MCF 10A (cell line): ENCODE measurements at regions not wholly inside any gene's neighbourhood (a gene's known extent, or its start where the extent isn't known, plus 50 kb on each side); places are given as distances from the start of the nearest gene placed in this dataset.

ENCODE experiments used
- BruUV-seq: library from RNA; stranded (reverse); fragments of 400-500 nt; replicated peaks from 2 replicates; lab custom pipeline; 2021; lab: Mats Ljungman, UMichigan
- CTCF ChIA-PET: fragments of 300-600 bp; sonication (Branson Sonifier 250); formaldehyde crosslinking; extraction: SDS; loops from one replicate; lab custom pipeline; 2021; ENCODE audit warnings: antibody characterized with exemption, inconsistent platforms; lab: Yijun Ruan, JAX
- POLR2A ChIA-PET: fragments of 300-600, 350-650 bp; sonication (Branson Sonifier 250); formaldehyde crosslinking; extraction: SDS; loops from one replicate; lab custom pipeline; 2020; ENCODE audit warnings: antibody characterized with exemption, inconsistent platforms; lab: Yijun Ruan, JAX
- DNase-seq: peaks from one replicate; pipeline ENCODE4 v3.0.0-alpha.2; 2018; ENCODE audit not compliant: unreplicated experiment
- H3K27ac Mint-ChIP-seq: one replicate; pipeline ENCODE4 v1.8.0; 2022; ENCODE audit warnings: mild to moderate bottlenecking, low read depth, mixed read lengths; ENCODE audit not compliant: unreplicated experiment
- H3K27me3 Mint-ChIP-seq: one replicate; pipeline ENCODE4 v1.8.0; 2022; ENCODE audit warnings: mixed read lengths; ENCODE audit not compliant: insufficient read depth, unreplicated experiment
- H3K36me3 Mint-ChIP-seq: one replicate; pipeline ENCODE4 v1.8.0; 2022; ENCODE audit warnings: mild to moderate bottlenecking, moderate library complexity, mixed read lengths; ENCODE audit not compliant: insufficient read depth, unreplicated experiment
- H3K4me1 Mint-ChIP-seq: one replicate; pipeline ENCODE4 v1.8.0; 2022; ENCODE audit warnings: mixed read lengths; ENCODE audit not compliant: insufficient read depth, unreplicated experiment
- H3K4me3 Mint-ChIP-seq: one replicate; pipeline ENCODE4 v1.8.0; 2022; ENCODE audit warnings: mild to moderate bottlenecking, moderate library complexity, mixed read lengths; ENCODE audit not compliant: unreplicated experiment
- H3K9me3 Mint-ChIP-seq: one replicate; pipeline ENCODE4 v1.8.0; 2022; ENCODE audit warnings: mixed read lengths; ENCODE audit not compliant: unreplicated experiment
- CTCF ChIP-seq: fragments of 200-600 bp; IDR thresholded peaks from one replicate; pipeline ENCODE4 v1.8.0; 2022; ENCODE audit warnings: antibody characterized with exemption, mild to moderate bottlenecking; ENCODE audit not compliant: unreplicated experiment
- intact Hi-C: fragments of 100-400 bp; cut with micrococcal nuclease; formaldehyde crosslinking; loops from 2 replicates; pipeline ENCODE4 v1.14.1; 2022

GRCh38 chr16:5502467-5502869 is 404.9 kb upstream of the EEF2KMT start:
- Mint-ChIP-seq H3K36me3 (no peaks in the 10 kb centered on the region), H3K9me3 (peaks cover 56% of the 10 kb centered on the region), H3K4me3 (no peak overlapping the region), H3K27ac (no peak overlapping the region), H3K27me3 (no peaks in the 10 kb centered on the region), H3K4me1 (no peaks in the 10 kb centered on the region)
- BruUV-seq, result no TSS peak
- ChIA-PET POLR2A (no interaction called here), CTCF (no interaction called here)
- DNase-seq, result no peak
- intact Hi-C loops, result no loop called here
- TF ChIP-seq CTCF, result no peak

DNA sequence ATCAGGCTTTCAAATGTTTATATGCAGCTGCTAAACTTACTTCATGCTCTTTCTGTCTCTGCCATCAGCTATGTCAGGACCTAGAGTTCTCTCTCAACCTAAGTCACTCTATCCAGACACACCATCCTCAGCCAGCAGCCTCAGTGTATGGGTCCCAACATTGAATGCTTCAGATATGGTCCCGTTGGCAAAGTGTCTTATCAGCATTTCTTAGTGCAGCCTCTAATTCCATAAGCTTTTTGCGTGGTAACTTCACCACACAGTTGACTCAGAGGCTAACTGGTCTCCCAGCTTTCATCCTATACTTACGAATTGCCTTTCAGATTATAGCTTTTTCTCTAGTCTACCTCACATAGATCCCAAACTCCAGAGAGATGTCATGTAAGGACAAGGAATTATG is 402.9 kb upstream of the EEF2KMT start:
- no TSS peak for BruUV-seq
- POLR2A ChIA-PET, result no interaction called here
- H3K4me3 Mint-ChIP-seq, result no peak overlapping the region
- H3K9me3 Mint-ChIP-seq, result peaks cover 46% of the 10 kb centered on the region
- CTCF ChIA-PET, result no interaction called here
- H3K27ac Mint-ChIP-seq, result no peak overlapping the region
- H3K36me3 Mint-ChIP-seq, result no peaks in the 10 kb centered on the region
- intact Hi-C loops, result no loop called here
- DNase-seq, result no peak
- no peaks in the 10 kb centered on the region for H3K4me1 Mint-ChIP-seq
- TF ChIP-seq CTCF, result no peak
- no peaks in the 10 kb centered on the region for H3K27me3 Mint-ChIP-seq

GRCh38 chr16:5498562-5498961 is 401.0 kb upstream of the EEF2KMT start:
- no peaks in the 10 kb centered on the region for H3K36me3 Mint-ChIP-seq
- TF ChIP-seq CTCF, result no peak
- POLR2A ChIA-PET, result no interaction called here
- DNase-seq, result no peak
- H3K27me3 Mint-ChIP-seq, result no peaks in the 10 kb centered on the region
- peaks cover 39% of the 10 kb centered on the region for H3K9me3 Mint-ChIP-seq
- CTCF ChIA-PET, result no interaction called here
- H3K4me3 Mint-ChIP-seq, result no peak overlapping the region
- intact Hi-C loops, result no loop called here
- BruUV-seq, result no TSS peak
- no peaks in the 10 kb centered on the region for H3K4me1 Mint-ChIP-seq
- H3K27ac Mint-ChIP-seq, result no peak overlapping the region

DNA sequence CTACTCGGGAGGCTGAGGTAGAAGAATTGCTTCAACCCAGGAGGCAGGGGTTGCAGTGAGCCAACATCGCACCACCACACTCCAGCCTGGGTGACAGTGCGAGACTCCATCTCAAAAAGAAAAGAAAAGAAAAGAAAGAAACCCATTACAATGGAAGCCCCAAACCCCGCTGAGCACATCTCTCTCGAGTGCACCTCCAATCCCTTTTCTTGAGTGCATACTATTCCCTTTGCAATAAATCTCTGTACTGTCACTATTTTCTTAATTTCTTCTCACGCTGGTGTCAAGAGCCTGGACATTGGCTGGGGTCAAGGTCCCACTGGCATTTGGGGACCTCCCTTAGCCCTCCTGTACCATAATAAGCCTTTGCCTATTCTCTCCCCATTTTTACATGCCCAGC is 398.4 kb upstream of the EEF2KMT start:
- no peak overlapping the region for H3K27ac Mint-ChIP-seq
- no TSS peak for BruUV-seq
- H3K27me3 Mint-ChIP-seq, result no peaks in the 10 kb centered on the region
- TF ChIP-seq CTCF, result no peak
- ChIA-PET POLR2A (no interaction called here), CTCF (interaction anchor here (0.6 kb wide), 1 partner anchor 17 kb away, joined by 3 read pairs; no protein-coding TSS in a partner anchor)
- peaks cover 44% of the 10 kb centered on the region for H3K9me3 Mint-ChIP-seq
- no peak for DNase-seq
- H3K4me1 Mint-ChIP-seq, result no peaks in the 10 kb centered on the region
- H3K4me3 Mint-ChIP-seq, result no peak overlapping the region
- intact Hi-C loops, result no loop called here
- no peaks in the 10 kb centered on the region for H3K36me3 Mint-ChIP-seq
